Peyer's patch (tissue), 4 donors: ENCODE measurements at regions not wholly inside any gene's neighbourhood (a gene's known extent, or its start where the extent isn't known, plus 50 kb on each side); places are given as distances from the start of the nearest gene placed in this dataset.

ENCODE experiments used
- DNase-seq, 3 donors: peaks; one replicate each; pipeline ENCODE4 v3.0.0-alpha.2; 2017 to 2019
- H3K27ac ChIP-seq, 4 donors: fragments of 200-600 bp; sonication (generic); one replicate each; pipeline ENCODE4 v1.5.1; 2016 to 2019
- H3K27me3 ChIP-seq, 2 donors: fragments of 200-600 bp; sonication (generic); one replicate each; pipeline ENCODE4 v1.5.1; 2019
- H3K36me3 ChIP-seq, 3 donors: fragments of 200-600 bp; sonication (generic); one replicate each; pipeline ENCODE4 v1.5.1; 2016 to 2019
- H3K4me1 ChIP-seq, 4 donors: fragments of 200-600 bp; sonication (generic); one replicate each; pipeline ENCODE4 v1.5.1; 2016 to 2019
- H3K4me3 ChIP-seq, 4 donors: fragments of 200-600 bp; sonication (generic); 1 replicate in 3 of 4; 2 replicates in 1 of 4; pipeline ENCODE4 v1.5.1; 2016 to 2019; ENCODE audit warnings: mild to moderate bottlenecking in 1 of 4
- H3K9me3 ChIP-seq, 4 donors: fragments of 200-600 bp; sonication (generic); one replicate each; pipeline ENCODE4 v1.5.1; 2016 to 2019; ENCODE audit warnings: mild to moderate bottlenecking in 1 of 4
- CTCF ChIP-seq, 6 experiments: fragments of 450-650 bp in 4 of 6; fragments of 200-600 bp in 2 of 6; sonication (generic) in 1 of 6; IDR thresholded peaks; one replicate each; pipeline ENCODE4 v1.5.1; 2017 to 2019; ENCODE audit warnings: antibody characterized with exemption in 6 of 6, mild to moderate bottlenecking in 3 of 6, moderate library complexity in 1 of 6
- POLR2A ChIP-seq, 2 donors: fragments of 450-650 bp; IDR thresholded peaks; one replicate each; pipeline ENCODE4 v1.5.1; 2017; ENCODE audit warnings: antibody characterized with exemption in 2 of 2, mild to moderate bottlenecking in 2 of 2, moderate library complexity in 2 of 2

- Histone ChIP-seq H3K36me3 (no peaks in the 10 kb centered on the region), H3K4me1 (no peaks in the 10 kb centered on the region), H3K4me3 (no peak overlapping the region), H3K27ac (no peak overlapping the region), H3K27me3 (no peaks in the 10 kb centered on the region), H3K9me3 (no peaks in the 10 kb centered on the region)
- TF ChIP-seq POLR2A (IDR thresholded peaks at IDR 0.05) (no peak), CTCF (IDR thresholded peaks at IDR 0.05) (no peak)
- DNase-seq = no peak
Measured at GRCh38 chr14:28121512-28122297, 644.9 kb upstream of the FOXG1 start.

GRCh38 chr14:28130610-28131284, 635.8 kb upstream of the FOXG1 start:
- no peak for DNase-seq
- Histone ChIP-seq H3K36me3 (no peaks in the 10 kb centered on the region), H3K27me3 (no peaks in the 10 kb centered on the region), H3K27ac (no peak overlapping the region), H3K4me1 (no peaks in the 10 kb centered on the region), H3K4me3 (no peak overlapping the region), H3K9me3 (peaks cover 0 to 3% (median 0%) of the 10 kb centered on the region in 4 donors)
- TF ChIP-seq POLR2A (IDR thresholded peaks at IDR 0.05) (no peak), CTCF (IDR thresholded peaks at IDR 0.05) (no peak)

- no peak overlapping the region for H3K27ac ChIP-seq
- no peak for TF ChIP-seq CTCF (IDR thresholded peaks at IDR 0.05)
- no peak for TF ChIP-seq POLR2A (IDR thresholded peaks at IDR 0.05)
- no peaks in the 10 kb centered on the region for H3K4me1 ChIP-seq
- H3K4me3 ChIP-seq = no peak overlapping the region
- H3K36me3 ChIP-seq = no peaks in the 10 kb centered on the region
- peaks cover 0 to 6% (median 0%) of the 10 kb centered on the region in 4 donors for H3K9me3 ChIP-seq
- no peaks in the 10 kb centered on the region for H3K27me3 ChIP-seq
- no peak for DNase-seq
Measured at GRCh38 chr14:28138341-28138740, 628.2 kb upstream of the FOXG1 start.

- Histone ChIP-seq H3K9me3 (no peaks in the 10 kb centered on the region), H3K27me3 (no peaks in the 10 kb centered on the region), H3K27ac (no peak overlapping the region), H3K4me3 (no peak overlapping the region), H3K36me3 (no peaks in the 10 kb centered on the region), H3K4me1 (no peaks in the 10 kb centered on the region)
- no peak for DNase-seq
- no peak for TF ChIP-seq POLR2A (IDR thresholded peaks at IDR 0.05)
- no peak for TF ChIP-seq CTCF (IDR thresholded peaks at IDR 0.05)
Measured at GRCh38 chr14:28141662-28142061, 624.9 kb upstream of the FOXG1 start.

- no peaks in the 10 kb centered on the region for H3K4me1 ChIP-seq
- no peaks in the 10 kb centered on the region for H3K27me3 ChIP-seq
- no peak overlapping the region for H3K4me3 ChIP-seq
- no peaks in the 10 kb centered on the region for H3K36me3 ChIP-seq
- TF ChIP-seq CTCF (IDR thresholded peaks at IDR 0.05) (no peak), POLR2A (IDR thresholded peaks at IDR 0.05) (no peak)
- no peak for DNase-seq
- H3K27ac ChIP-seq = no peak overlapping the region
- no peaks in the 10 kb centered on the region for H3K9me3 ChIP-seq
Measured at GRCh38 chr14:28142400-28143015, 624.1 kb upstream of the FOXG1 start.
